K562 (cell line): ENCODE measurements at regions not wholly inside any gene's neighbourhood (a gene's known extent, or its start where the extent isn't known, plus 50 kb on each side); places are given as distances from the start of the nearest gene placed in this dataset.
A peak's percentile ranks its signal among the peaks of the same experiment; 100 is the strongest.

Source experiments
- ATAC-seq: fragments of 200-7000 bp; cut with Tn5 transposase; 3 replicates; pipeline ENCODE4 v1.9.1; 2020; ENCODE audit warnings: moderate library complexity
- BruUV-seq: library from RNA; stranded (reverse); fragments of 400-500 nt; replicated peaks from 2 replicates; lab custom pipeline; 2021; lab: Mats Ljungman, UMichigan
- CTCF ChIA-PET: fragments of 300-600 bp; formaldehyde crosslinking; extraction: SDS; loops from one replicate; lab custom pipeline; 2021; ENCODE audit warnings: low intra/inter-chr PET ratio; lab: Yijun Ruan, JAX
- POLR2A ChIA-PET: fragments of 300-600, 350-650 bp; sonication (Branson Sonifier 250); formaldehyde crosslinking; extraction: SDS; loops from one replicate; lab custom pipeline; 2021; ENCODE audit warnings: antibody characterized with exemption, inconsistent platforms; lab: Yijun Ruan, JAX
- DNase-seq, 4 experiments: peaks; one replicate each; pipeline versions ENCODE4 v3.0.0 to v3.0.0-alpha.2; 2011 to 2018; ENCODE audit warnings: low spot score in 3 of 4, mixed read lengths in 3 of 4; ENCODE audit errors: extremely low read depth in 1 of 4
- FAIRE-seq: peaks from 2 replicates; lab custom pipeline; 2011; peaks lifted over from hg19 to GRCh38; lab: Jason Lieb, UNC
- H2AFZ ChIP-seq: 2 replicates; pipeline ENCODE4 v1.6.0; 2011; ENCODE audit warnings: low read depth, low read length, control low read depth, inconsistent platforms
- H3K27ac ChIP-seq: fragments of 200-600 bp; 3 replicates; pipeline ENCODE4 v1.8.0; 2011; ENCODE audit warnings: low read depth, mild to moderate bottlenecking, control low read depth, inconsistent platforms, low read length, moderate library complexity, mixed read lengths; ENCODE audit errors: extremely low read depth
- H3K27me3 ChIP-seq, 2 experiments: fragments of 300-600 bp in 1 of 2; 2 replicates in 1 of 2; 3 replicates in 1 of 2; pipeline versions ENCODE4 v1.6.0 to v1.8.0; 2011; ENCODE audit warnings: inconsistent platforms in 2 of 2, low read length in 2 of 2, mild to moderate bottlenecking in 1 of 2, mixed read lengths in 1 of 2, moderate library complexity in 1 of 2; ENCODE audit not compliant: control insufficient read depth in 2 of 2, insufficient read depth in 2 of 2
- H3K36me3 ChIP-seq: fragments of 300-600 bp; 3 replicates; pipeline ENCODE4 v1.8.0; 2011; ENCODE audit warnings: mild to moderate bottlenecking, low read length, inconsistent platforms; ENCODE audit not compliant: control insufficient read depth, insufficient read depth
- H3K4me1 ChIP-seq, 2 experiments: fragments of 200-600 bp in 1 of 2; replicated peaks in 1 of 2; 2 replicates in 1 of 2; 3 replicates in 1 of 2; pipeline versions ENCODE4 v1.5.1 to v1.8.0; 2011; ENCODE audit warnings: inconsistent platforms in 2 of 2, low read length in 2 of 2, mild to moderate bottlenecking in 1 of 2, mixed read lengths in 1 of 2, moderate library complexity in 1 of 2; ENCODE audit not compliant: control insufficient read depth in 2 of 2, insufficient read depth in 2 of 2
- H3K4me2 ChIP-seq: 2 replicates; pipeline ENCODE4 v1.6.1; 2011; ENCODE audit warnings: low read length, control low read depth, inconsistent platforms, mixed read lengths; ENCODE audit not compliant: insufficient read depth
- H3K4me3 ChIP-seq: fragments of 200-600 bp; sonication (generic), shearing (Covaris generic); 2 replicates; pipeline ENCODE4 v1.5.1; 2016; ENCODE audit warnings: control low read depth, inconsistent platforms
- H3K79me2 ChIP-seq: fragments of 200-600 bp; 3 replicates; pipeline ENCODE4 v1.8.0; 2011; ENCODE audit warnings: low read length, inconsistent platforms; ENCODE audit not compliant: control insufficient read depth, insufficient read depth
- H3K9ac ChIP-seq, 2 experiments: 2 replicates each; pipeline versions ENCODE4 v1.6.0 to v1.6.1; 2011; ENCODE audit warnings: low read depth in 2 of 2, low read length in 2 of 2, control low read depth in 1 of 2, inconsistent platforms in 1 of 2, mild to moderate bottlenecking in 1 of 2, mixed read lengths in 1 of 2; ENCODE audit not compliant: insufficient read depth in 1 of 2
- H3K9me1 ChIP-seq: one replicate; pipeline ENCODE4 v1.6.0; 2011; ENCODE audit warnings: inconsistent platforms, mild to moderate bottlenecking, low read length, moderate library complexity; ENCODE audit not compliant: control insufficient read depth, insufficient read depth
- H3K9me3 ChIP-seq: replicated peaks from 2 replicates; pipeline ENCODE4 v1.5.1; 2011; ENCODE audit warnings: low read depth, low read length, inconsistent platforms; ENCODE audit not compliant: control insufficient read depth, insufficient read depth
- H4K20me1 ChIP-seq: replicated peaks from 2 replicates; pipeline ENCODE4 v1.6.1; 2011; ENCODE audit warnings: low read length, inconsistent platforms, mixed read lengths; ENCODE audit not compliant: control insufficient read depth, insufficient read depth
- IRF2 ChIP-seq: sonication (generic); formaldehyde crosslinking; IDR thresholded peaks from 2 replicates; pipeline ENCODE4 v1.8.1; 2022; ENCODE audit warnings: mild to moderate bottlenecking, missing genetic modification reagents
- MCM5 ChIP-seq: fragments of 450-650 bp; IDR thresholded peaks from 2 replicates; pipeline ENCODE4 v1.6.1; 2016; ENCODE audit warnings: low read depth
- NRF1 ChIP-seq, 2 experiments: fragments of 450-650 bp; IDR thresholded peaks in 1 of 2; conservative IDR thresholded peaks in 1 of 2; 2 replicates each; pipeline ENCODE4 v1.6.1; 2014; ENCODE audit warnings: mild to moderate bottlenecking in 2 of 2
- POLR2G ChIP-seq: fragments of 200-400 bp; formaldehyde crosslinking; IDR thresholded peaks from 2 replicates; pipeline ENCODE4 v1.6.1; 2017; ENCODE audit warnings: low read depth, mild to moderate bottlenecking, antibody characterized with exemption, low read length, moderate library complexity
- PTBP1 ChIP-seq: fragments of 200-400 bp; formaldehyde crosslinking; IDR thresholded peaks from 2 replicates; pipeline ENCODE4 v1.6.1; 2017; ENCODE audit warnings: low read depth, low read length
- SMAD3 ChIP-seq: fragments of 450-650 bp; formaldehyde crosslinking; conservative IDR thresholded peaks from 2 replicates; pipeline ENCODE4 v1.4.0; 2020; ENCODE audit warnings: mild to moderate bottlenecking
- TFAM ChIP-seq: fragments of 250-450 bp; sonication (Bioruptor Pico); conservative IDR thresholded peaks from 2 replicates; pipeline ENCODE4 v1.5.0; 2021; ENCODE audit warnings: mild to moderate bottlenecking, moderate library complexity
- U2AF2 ChIP-seq: fragments of 200-400 bp; formaldehyde crosslinking; optimal IDR thresholded peaks from 2 replicates; pipeline ENCODE3; 2017; ENCODE audit warnings: low read depth, mild to moderate bottlenecking, low read length
- XRCC3 ChIP-seq: fragments of 450-650 bp; IDR thresholded peaks from 2 replicates; pipeline ENCODE4 v1.6.1; 2017; ENCODE audit warnings: mild to moderate bottlenecking, moderate library complexity
- ZBTB17 ChIP-seq: fragments of 450-650 bp; formaldehyde crosslinking; IDR thresholded peaks from 2 replicates; pipeline ENCODE4 v1.4.0; 2020; ENCODE audit warnings: mild to moderate bottlenecking
- ZNF41 ChIP-seq: fragments of 250-450 bp; sonication (Bioruptor Pico); conservative IDR thresholded peaks from 2 replicates; pipeline ENCODE4 v1.4.0; 2020; ENCODE audit warnings: mild to moderate bottlenecking
- ZNF445 ChIP-seq: fragments of 250-450 bp; sonication (Bioruptor Pico); IDR thresholded peaks from 2 replicates; pipeline ENCODE4 v1.4.0; 2020; ENCODE audit warnings: low read depth, mild to moderate bottlenecking, moderate library complexity
- WGBS: fragments of 100-300 bp; shearing (Covaris generic); methylation state at CpG from one replicate; pipeline ENCODE4 v1.1.6; 2016; ENCODE audit warnings: low coverage, mixed read lengths; ENCODE audit not compliant: insufficient coverage; ENCODE audit errors: missing lambda C conversion rate; 5-methylcytosine and 5-hydroxymethylcytosine counted together
- in situ Hi-C: fragments of 300-500 bp; cut with MboI; formaldehyde crosslinking; loops from 4 replicates; pipeline ENCODE4 v1.15.0; 2018; ENCODE audit warnings: inconsistent platforms, mixed read lengths
- intact Hi-C: fragments of 100-400 bp; cut with micrococcal nuclease; formaldehyde crosslinking; loops from 2 replicates; pipeline ENCODE4 v1.14.2; 2022

DNA sequence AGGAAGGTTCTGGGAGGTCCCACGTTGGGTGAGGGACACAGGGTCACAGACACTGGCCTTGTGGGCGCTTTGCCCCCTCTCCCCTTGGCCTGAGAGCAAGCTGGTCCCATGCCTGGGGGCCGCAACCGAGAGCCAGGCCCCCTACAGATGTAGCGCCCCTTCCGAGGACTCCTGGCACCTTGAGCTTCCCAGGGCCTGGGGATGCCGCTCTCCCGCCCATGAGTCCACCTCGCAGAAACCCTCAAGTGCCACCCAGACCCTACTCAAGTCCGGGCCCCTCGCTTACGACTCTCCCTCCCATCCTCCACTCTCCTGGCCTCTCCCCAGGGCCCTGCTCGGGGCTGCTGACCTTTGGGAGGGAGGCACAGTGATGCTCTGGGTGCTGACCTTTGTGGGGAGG is 204.0 kb downstream of the BRD1 start:
- CTCF ChIA-PET, result no interaction called here
- no peaks in the 10 kb centered on the region for H3K9me1 ChIP-seq
- no peak overlapping the region for H3K9ac ChIP-seq
- H3K4me2 ChIP-seq, result no peak overlapping the region
- H3K27me3 ChIP-seq, result no peaks in the 10 kb centered on the region
- H3K27ac ChIP-seq, result no peak overlapping the region
- WGBS, result 78% methylated on average over 6 of the region's 13 CpGs
- in situ Hi-C loops (no loop called here), intact Hi-C loops (no loop called here)
- no peak overlapping the region for H2AFZ ChIP-seq
- no peak overlapping the region for H3K4me3 ChIP-seq
- no TSS peak for BruUV-seq
- FAIRE-seq (no peak), DNase-seq (no peak), ATAC-seq (no peak)
- peaks cover 0 to 22% of the 10 kb centered on the region in 2 experiments; a peak in 2 of 5 replicates for H3K4me1 ChIP-seq
- TF ChIP-seq ZBTB17 (CRISPR knock-in tag), result no peak
- no peak for TF ChIP-seq ZNF41 (CRISPR knock-in tag)
- TF ChIP-seq POLR2G, result 0 out of 2 replicates have a peak, but pooled peaks have one; percentile 41
- H3K79me2 ChIP-seq, result peaks cover 61% of the 10 kb centered on the region
- peaks cover 19% of the 10 kb centered on the region for H4K20me1 ChIP-seq
- POLR2A ChIA-PET, result interaction anchor here (1.1 kb wide), 1 partner anchor 24 kb away, joined by 6 read pairs; no protein-coding TSS in a partner anchor
- peaks cover 26% of the 10 kb centered on the region; the same call in 2 of the 3 replicates for H3K36me3 ChIP-seq
- no peaks in the 10 kb centered on the region for H3K9me3 ChIP-seq

DNA sequence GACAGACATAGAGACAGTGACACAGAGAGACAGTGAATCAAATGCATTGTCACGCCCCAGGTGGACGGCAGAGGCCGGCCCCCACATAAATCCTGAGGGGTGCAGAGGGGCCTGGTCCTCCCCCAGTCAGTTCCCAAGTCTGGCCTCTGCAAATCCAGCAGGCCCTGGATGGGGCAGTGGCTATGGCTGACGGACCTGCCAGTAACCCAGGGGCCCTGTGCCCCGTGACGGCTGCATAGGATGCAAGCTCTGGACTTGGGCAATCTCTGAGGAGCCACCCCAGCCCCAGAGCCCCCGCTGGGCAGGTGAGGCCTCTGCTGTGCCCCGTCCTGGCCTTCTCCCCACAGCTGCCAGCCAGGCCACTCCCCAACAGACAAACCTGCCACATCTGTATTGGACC is 204.5 kb downstream of the BRD1 start:
- ChIA-PET POLR2A (interaction anchor here (1.1 kb wide), 1 partner anchor 24 kb away, joined by 6 read pairs; no protein-coding TSS in a partner anchor), CTCF (no interaction called here)
- BruUV-seq, result no TSS peak
- Histone ChIP-seq H3K9me1 (no peaks in the 10 kb centered on the region), H3K4me3 (no peak overlapping the region), H2AFZ (no peak overlapping the region), H3K79me2 (peaks cover 58% of the 10 kb centered on the region), H3K4me1 (peaks cover 0 to 22% of the 10 kb centered on the region in 2 experiments; a peak in 2 of 5 replicates), H3K27me3 (no peaks in the 10 kb centered on the region), H3K36me3 (peaks cover 32% of the 10 kb centered on the region; the same call in 2 of the 3 replicates), H3K4me2 (no peak overlapping the region), H4K20me1 (peaks cover 14% of the 10 kb centered on the region), H3K9ac (no peak overlapping the region), H3K9me3 (no peaks in the 10 kb centered on the region), H3K27ac (no peak overlapping the region)
- TF ChIP-seq SMAD3 (CRISPR knock-in tag) (no peak), MCM5 (no peak), TFAM (no peak), IRF2 (CRISPR knock-in tag) (no peak), NRF1 (conservative IDR thresholded peaks at IDR 0.05 in 1 of 2, IDR thresholded peaks at IDR 0.05 in 1 of 2) (no peak), XRCC3 (no peak), U2AF2 (no peak), ZNF445 (CRISPR knock-in tag) (no peak), PTBP1 (no peak)
- 80% methylated on average over 7 of the region's 8 CpGs for WGBS
- intact Hi-C loops (no loop called here), in situ Hi-C loops (no loop called here)
- DNase-seq (no peak), ATAC-seq (no peak), FAIRE-seq (no peak)
